HG03342 (cell line): ENCODE measurements at regions not wholly inside any gene's neighbourhood (a gene's known extent, or its start where the extent isn't known, plus 50 kb on each side); places are given as distances from the start of the nearest gene placed in this dataset.
"Not testable (repeated sequence)": the region's sequence is repeated elsewhere in the genome, so short reads cannot be mapped to it uniquely, and the experiment has no call there.

ENCODE experiments used
- ATAC-seq: cut with Tn5 transposase; IDR thresholded peaks from one replicate; pipeline ENCODE4 v1.9.1; 2021; ENCODE audit warnings: mild to moderate bottlenecking, moderate library complexity; ENCODE audit not compliant: unreplicated experiment

GRCh38 chr6:121544691-121545090 lies 109.2 kb downstream of the GJA1 start:
- no peak for ATAC-seq

- no peak for ATAC-seq
Measured at GRCh38 chr6:121548131-121548530, 112.7 kb downstream of the GJA1 start.

GRCh38 chr6:121549736-121550135 lies 114.3 kb downstream of the GJA1 start:
- ATAC-seq = no peak

GRCh38 chr6:121550491-121551010 lies 115.1 kb downstream of the GJA1 start:
- no peak for ATAC-seq

GRCh38 chr6:121555201-121555600 lies 119.8 kb downstream of the GJA1 start:
- ATAC-seq = no peak

GRCh38 chr6:121556149-121556548 lies 120.7 kb downstream of the GJA1 start:
- ATAC-seq = not testable (repeated sequence)

GRCh38 chr6:121557146-121557940 lies 121.9 kb downstream of the GJA1 start:
- no peak for ATAC-seq

GRCh38 chr6:121559611-121560269 lies 124.3 kb downstream of the GJA1 start:
- no peak for ATAC-seq

- ATAC-seq = no peak
Measured at GRCh38 chr6:121560476-121560875, 125.0 kb downstream of the GJA1 start.

GRCh38 chr6:121563286-121563685 lies 127.8 kb downstream of the GJA1 start:
- no peak for ATAC-seq

GRCh38 chr6:121564529-121564928 lies 129.1 kb downstream of the GJA1 start:
- ATAC-seq = not testable (repeated sequence)

GRCh38 chr6:121571455-121571854 lies 136.0 kb downstream of the GJA1 start:
- ATAC-seq = no peak

GRCh38 chr6:121573481-121573880 lies 138.0 kb downstream of the GJA1 start:
- ATAC-seq = no peak

- ATAC-seq = no peak
Measured at GRCh38 chr6:121578216-121578615, 142.8 kb downstream of the GJA1 start.

- ATAC-seq = no peak
Measured at GRCh38 chr6:121579478-121579877, 144.0 kb downstream of the GJA1 start.

GRCh38 chr6:121581327-121581726 lies 145.9 kb downstream of the GJA1 start:
- no peak for ATAC-seq

- no peak for ATAC-seq
Measured at GRCh38 chr6:121582262-121582661, 146.8 kb downstream of the GJA1 start.

GRCh38 chr6:121584586-121585369 lies 149.3 kb downstream of the GJA1 start:
- ATAC-seq = no peak

- ATAC-seq = no peak
Measured at GRCh38 chr6:121590438-121590837, 155.0 kb downstream of the GJA1 start.

GRCh38 chr6:121590916-121591315 lies 155.5 kb downstream of the GJA1 start:
- ATAC-seq = no peak

- no peak for ATAC-seq
Measured at GRCh38 chr6:121592261-121592935, 157.0 kb downstream of the GJA1 start.
